NK-92 (cell line): ENCODE measurements at regions not wholly inside any gene's neighbourhood (a gene's known extent, or its start where the extent isn't known, plus 50 kb on each side); places are given as distances from the start of the nearest gene placed in this dataset.

Experiments used
- DNase-seq: peaks from one replicate; lab custom pipeline; 2025; ENCODE audit not compliant: unreplicated experiment; lab: John Stamatoyannopoulos, UW

DNA sequence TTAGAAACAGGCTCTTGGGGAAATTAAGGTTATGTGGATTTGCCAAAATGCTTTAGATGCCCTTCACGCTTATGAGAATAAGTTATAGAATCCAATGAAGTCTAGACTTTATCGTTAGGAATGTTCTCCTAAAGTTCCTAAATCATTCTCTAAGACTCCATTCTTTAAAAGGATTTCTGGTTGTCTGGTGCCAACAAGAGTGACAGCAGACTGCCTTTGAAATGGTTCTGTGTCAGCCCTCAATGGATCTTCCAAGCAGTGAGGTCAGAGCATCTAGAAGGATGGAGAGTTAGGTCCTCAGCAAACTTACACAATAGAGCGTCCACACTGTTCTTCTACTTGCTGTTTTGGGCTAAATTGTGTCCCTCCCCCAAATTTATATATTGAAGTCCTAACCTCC lies 473.3 kb downstream of the GATA3 start:
- DNase-seq, result no peak

- DNase-seq, result no peak
These were observed 476.6 kb downstream of the GATA3 start for GRCh38 chr10:8531116-8531515.

DNA sequence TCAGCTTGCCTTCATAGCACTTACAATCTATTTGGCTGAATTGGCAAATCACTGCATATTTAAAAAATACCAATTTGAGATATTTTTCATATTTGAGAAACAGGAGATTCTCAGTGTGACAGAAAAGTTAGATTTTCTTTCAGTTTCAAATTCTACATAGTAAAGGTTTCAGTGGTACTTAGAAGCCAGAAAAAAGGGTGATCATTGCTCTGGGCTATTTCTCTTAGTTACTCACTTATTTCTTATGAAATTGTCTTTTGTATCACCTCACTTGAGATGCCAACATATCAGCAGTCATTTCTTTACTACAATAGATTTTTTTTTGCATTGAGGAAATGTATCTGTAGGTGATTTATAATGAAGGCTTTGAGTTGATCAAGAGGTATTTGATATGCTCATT lies 478.2 kb downstream of the GATA3 start:
- no peak for DNase-seq

GRCh38 chr10:8533462-8533861 lies 479.0 kb downstream of the GATA3 start:
- no peak for DNase-seq

- no peak for DNase-seq
These were observed 479.6 kb downstream of the GATA3 start for GRCh38 chr10:8534096-8534495.

GRCh38 chr10:8534891-8535290 lies 480.4 kb downstream of the GATA3 start:
- no peak for DNase-seq

DNA sequence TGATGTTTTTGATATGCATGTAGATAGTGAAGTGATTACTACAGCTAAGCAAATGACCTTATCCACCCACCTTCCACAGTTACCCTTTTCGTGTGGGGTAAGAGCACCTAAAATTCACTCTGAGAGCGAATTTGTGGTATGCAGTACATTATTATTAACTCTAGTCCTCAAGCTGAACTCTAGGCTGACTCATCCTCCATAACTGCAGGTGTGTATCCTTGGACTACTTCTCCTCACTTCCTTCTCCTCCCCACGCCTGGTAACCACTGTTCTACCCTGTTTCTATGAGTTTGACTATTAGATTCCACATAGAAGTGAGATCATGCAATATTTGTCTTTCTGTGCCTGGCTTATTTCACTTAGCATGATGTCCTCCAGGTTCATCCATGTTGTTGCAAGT lies 484.6 kb downstream of the GATA3 start:
- DNase-seq, result no peak

DNA sequence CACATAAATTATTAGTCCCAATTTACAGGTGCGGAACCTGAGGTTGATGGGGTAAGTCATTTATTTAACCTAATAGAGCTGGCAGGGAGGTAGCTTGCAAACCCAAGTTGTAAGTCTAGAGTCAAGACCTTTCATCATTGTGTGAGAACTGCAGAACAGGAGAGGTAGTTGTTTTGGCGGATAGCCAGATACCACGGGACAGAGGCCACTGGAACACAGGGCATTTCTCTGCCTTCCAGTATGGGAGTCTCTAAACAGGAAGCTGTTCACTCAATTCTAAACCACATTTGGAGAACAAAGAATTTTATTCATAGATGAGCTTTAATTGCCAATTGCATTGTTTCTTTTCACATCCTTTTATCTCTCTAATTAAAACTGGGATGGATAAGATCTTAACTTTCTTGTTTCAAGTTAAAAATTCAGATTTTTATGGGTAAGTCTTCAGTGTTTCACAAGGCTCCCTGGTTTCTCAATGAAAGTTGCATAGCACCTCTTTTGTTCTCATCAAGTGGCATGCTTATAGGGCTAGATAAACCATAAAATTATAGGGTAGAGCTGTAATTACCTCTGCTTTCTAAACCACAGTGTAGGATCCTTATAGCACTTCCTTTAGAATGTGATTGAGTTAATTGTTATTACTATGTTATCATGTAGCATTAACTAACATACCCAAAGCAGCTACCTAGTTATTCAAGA lies 489.0 kb downstream of the GATA3 start:
- DNase-seq, result no peak

DNA sequence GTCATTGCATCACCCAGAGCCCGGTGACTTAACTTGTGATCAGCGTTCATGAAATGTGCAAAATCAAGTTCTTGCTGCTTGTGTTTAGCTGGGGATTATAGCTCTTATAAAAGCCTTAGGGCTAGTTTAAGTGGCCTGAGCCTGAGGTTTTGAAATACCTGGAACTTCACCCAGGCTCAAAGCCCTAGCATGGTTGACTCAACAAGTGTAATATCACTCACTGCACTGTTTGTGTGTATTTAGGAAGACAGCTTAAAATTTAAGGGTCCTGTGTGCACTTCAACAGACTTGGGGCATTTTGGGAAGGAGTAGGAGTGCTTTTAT lies 489.5 kb downstream of the GATA3 start:
- no peak for DNase-seq

DNA sequence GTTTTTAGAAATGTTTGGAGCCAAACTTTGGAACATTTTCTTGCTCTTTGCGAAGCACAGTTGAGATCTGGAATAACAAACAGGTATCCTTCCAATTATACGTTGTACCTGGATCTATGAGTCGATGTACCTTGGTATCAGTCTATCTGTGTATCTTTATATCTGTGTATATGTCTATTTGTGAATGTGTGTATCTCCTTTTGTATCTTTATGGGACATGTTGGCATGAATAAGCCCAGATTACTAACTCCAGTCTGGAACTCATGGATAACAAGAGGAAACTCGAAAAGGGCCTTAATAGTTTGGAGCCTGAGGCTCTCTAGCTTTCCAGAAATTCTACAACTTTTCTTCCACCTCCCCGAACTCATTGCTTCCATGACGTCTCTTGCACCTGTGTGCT lies 490.0 kb downstream of the GATA3 start:
- no peak for DNase-seq

GRCh38 chr10:8554574-8554973 lies 500.1 kb downstream of the GATA3 start:
- no peak for DNase-seq

GRCh38 chr10:8556321-8556720 lies 501.8 kb downstream of the GATA3 start:
- DNase-seq, result no peak

DNA sequence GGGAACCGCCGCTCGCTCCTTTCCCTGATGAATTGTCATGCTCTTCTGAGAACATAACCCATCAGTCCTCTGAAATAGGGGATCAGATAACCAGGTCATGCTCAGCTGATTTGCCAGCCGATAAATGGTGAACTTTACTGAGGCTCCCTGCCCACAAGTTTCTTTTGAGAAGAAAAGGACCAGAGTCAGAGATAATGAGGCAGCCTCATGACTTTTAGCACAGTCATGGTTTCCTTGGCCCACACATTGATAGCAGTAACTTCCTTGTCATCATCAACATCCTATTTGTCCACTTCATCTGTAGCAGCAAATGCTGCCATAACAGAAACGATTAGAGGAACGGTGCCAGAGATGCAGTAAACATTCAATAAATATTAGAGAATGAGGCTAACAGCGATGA lies 509.0 kb downstream of the GATA3 start:
- no peak for DNase-seq

DNA sequence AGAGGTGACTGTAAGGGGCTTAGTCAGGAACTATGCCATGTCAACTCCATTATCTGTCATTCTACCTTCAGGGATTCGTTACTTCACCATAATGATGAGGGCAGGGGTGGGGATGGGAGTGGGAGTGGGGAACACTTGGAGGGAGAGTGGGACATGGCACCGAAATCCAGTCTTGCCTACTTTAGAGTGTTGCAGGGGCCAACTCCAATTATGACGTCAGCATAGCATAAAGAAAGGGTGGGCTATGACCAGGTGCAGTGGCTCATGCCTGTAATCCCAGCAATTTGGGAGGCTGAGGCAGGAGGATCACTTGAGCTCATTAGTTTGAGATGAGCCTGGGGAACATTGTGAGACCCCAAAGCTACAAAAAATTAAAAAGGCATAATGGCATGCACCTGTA lies 512.2 kb downstream of the GATA3 start:
- no peak for DNase-seq

GRCh38 chr10:8568401-8568800 lies 513.9 kb downstream of the GATA3 start:
- no peak for DNase-seq

DNA sequence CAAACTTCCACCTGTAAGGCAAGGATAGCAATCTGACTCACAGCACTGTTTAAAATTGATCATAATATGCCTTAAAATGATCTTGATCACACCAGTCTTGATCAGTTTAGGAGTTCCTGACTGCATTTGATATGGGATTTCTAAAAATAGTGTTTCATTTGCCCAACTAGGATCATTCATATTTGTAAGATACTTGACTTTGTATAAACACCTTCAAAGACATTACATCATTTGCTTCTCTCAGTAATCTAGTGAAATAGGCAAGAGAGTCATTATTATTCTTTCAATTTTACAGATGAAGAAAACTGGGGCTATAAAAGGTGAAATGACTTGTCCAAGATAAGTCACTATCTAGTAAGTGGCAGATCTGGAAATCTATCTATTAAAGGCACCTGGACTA lies 521.1 kb downstream of the GATA3 start:
- no peak for DNase-seq

DNA sequence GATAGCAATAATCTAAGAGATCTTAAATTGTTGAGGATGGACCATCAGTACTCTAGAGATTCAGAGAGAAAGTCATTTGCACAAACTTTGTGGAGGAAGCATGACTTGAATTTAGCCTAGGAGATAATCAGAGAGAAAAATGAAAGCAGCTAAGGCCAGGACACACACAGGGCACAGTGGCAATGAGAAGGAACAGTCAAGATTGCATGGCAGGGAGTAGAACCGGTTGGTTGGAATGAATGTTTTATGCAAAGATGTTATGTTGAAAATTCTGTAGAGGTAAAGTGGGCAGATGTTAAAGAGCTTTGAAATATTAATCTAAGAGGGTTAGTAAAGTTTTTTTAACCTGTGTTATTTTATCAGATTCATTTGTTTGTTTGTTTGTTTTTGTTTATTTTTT lies 521.8 kb downstream of the GATA3 start:
- DNase-seq, result no peak

DNA sequence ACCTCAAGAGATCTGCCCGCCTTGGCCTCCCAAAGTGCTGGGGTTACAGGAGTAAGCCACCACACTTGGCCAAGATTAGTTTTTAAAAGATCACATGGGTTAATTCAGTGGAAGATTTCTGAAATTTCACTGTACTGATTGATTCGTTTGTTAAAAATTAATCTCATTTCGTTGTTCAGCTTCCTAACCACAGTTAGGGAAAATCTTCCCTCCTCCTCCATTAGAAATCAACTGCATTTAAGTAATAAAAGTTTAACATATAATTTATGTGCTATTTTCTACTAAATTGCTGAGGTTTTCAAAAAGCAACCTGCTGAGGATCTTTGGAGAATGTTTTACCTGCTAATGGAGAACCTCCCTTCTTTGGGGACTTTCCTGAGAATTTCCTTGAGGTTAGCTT lies 522.4 kb downstream of the GATA3 start:
- no peak for DNase-seq

GRCh38 chr10:8577686-8578085 lies 523.2 kb downstream of the GATA3 start:
- DNase-seq, result no peak

GRCh38 chr10:8581521-8582225 lies 527.2 kb downstream of the GATA3 start:
- DNase-seq, result no peak

- no peak for DNase-seq
These were observed 528.6 kb downstream of the GATA3 start for GRCh38 chr10:8583096-8583495.

DNA sequence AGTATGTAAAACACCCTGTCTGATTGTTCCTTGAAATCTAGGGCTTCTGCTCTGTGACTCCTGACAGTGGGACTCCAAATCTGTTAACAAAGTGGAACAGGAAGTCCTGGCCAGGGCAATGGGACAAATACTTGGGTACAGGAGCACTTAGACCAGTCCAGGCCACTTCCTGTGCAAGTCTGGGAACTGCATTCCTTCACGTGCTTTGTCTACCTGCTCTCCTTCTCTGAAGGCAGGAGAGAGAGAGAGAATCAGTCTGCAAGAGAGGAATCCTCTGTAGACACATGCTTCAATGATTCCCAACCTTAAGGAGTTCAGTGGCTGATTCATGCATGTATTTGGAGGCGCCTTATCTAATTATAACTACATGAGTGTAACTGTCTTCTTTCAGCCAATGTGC lies 530.2 kb downstream of the GATA3 start:
- DNase-seq, result no peak

DNA sequence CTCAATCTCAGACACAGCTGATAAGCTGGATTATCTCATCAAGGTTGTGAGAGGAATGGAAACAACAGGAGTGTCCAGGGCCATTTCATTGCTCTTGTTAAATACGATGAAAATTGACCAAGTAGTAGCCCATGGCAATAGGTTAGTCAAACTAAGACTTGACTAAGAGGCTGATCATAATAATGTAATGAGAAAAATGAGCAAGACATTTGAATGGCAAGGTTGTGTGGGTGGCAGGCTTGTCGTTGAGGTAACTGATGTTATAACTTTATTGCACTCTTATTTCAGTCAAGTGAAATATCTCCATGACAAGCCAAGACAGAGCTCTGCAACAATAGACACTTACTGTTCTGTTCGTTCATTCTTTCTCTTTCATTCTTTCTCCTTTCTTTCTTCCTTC lies 532.0 kb downstream of the GATA3 start:
- no peak for DNase-seq
